NCI-H2081 treated with DMSO at 0.1 percent for 48 hours (cell line): ENCODE measurements at regions not wholly inside any gene's neighbourhood (a gene's known extent, or its start where the extent isn't known, plus 50 kb on each side); places are given as distances from the start of the nearest gene placed in this dataset.
"Not testable (repeated sequence)": the region's sequence is repeated elsewhere in the genome, so short reads cannot be mapped to it uniquely, and the experiment has no call there.

ENCODE experiments used
- DNase-seq: peaks from one replicate; lab custom pipeline; 2025; lab: John Stamatoyannopoulos, UW

DNA sequence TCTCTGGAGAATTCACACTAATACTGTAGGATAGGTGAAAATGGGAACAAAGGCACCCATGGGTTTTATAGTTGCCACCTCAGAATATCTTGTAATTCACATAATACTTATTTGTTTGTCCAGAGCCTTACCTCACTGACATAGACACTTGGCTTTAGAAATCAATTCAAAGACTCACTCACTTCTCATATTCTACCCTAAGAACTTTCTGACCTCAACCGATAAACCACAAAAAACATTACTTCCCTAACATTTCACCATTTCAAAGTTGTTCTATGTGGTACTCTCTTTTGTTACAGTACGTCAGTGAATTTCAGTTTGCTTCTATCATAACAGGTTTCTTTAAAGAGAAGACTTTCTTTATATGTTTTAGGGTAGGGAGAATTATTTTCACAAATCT, 359.3 kb downstream of the IGSF11 start:
- no peak for DNase-seq

DNA sequence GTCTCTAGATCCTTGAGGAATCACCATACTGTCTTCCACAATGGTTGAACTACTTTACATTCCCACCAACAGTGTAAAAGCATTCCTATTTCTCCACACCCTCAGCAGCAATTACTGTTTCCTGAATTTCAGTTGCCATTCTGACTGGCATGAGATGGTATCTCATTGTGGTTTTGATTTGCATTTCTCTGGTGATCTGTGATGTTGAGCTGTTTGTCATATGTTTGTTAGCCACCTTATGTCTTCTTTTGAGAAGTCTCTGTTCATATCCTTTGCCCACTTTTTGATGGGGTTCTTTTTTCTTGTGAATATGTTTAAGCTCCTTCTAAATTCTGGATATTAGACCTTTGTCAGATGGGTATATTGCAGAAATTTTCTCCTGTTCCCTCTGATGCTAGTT, 356.0 kb downstream of the IGSF11 start:
- not testable (repeated sequence) for DNase-seq

DNA sequence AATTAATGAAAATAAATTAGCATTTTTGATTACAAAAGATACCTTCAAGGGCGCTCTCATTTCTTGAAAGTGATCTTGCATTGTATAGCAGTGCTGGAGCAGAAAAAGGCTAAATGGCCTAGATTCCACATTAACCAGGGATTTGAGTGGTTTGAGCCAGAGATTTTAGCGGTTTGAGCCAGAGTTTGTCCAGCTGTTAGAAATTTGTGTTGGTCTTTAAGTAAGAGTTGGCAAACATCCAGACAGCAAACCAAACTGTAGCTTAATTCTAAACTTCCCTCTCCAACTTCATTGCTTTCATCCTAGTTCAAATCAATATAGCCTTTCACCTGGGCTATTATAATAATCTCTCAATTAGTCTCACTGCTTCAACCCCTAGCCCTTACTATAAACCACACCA, 351.7 kb downstream of the IGSF11 start:
- DNase-seq = no peak

- DNase-seq = no peak
These were observed 351.0 kb downstream of the IGSF11 start for GRCh38 chr3:118683636-118684035.

- DNase-seq = no peak
These were observed 346.2 kb downstream of the IGSF11 start for GRCh38 chr3:118688396-118688884.

DNA sequence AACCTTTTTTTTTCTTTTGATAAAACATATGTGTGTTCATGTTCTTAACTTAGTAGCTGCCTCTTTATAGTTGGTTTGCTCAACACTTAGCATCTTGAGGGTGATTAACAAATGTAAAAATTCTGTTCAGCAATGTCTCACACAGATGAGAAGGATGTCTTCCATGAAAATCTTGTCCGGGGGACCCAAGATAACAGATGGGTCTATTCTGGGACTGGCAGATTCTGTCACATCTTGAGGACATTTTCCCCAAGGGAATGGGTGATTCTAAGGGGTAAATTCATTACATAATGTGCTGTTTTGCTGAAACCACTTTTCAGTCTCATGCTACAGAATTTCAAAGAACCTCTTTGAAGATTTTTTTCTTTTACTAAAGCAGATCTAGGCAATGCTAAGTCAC, 342.2 kb downstream of the IGSF11 start:
- DNase-seq = no peak

- no peak for DNase-seq
These were observed 329.0 kb downstream of the IGSF11 start for GRCh38 chr3:118705487-118706219.

DNA sequence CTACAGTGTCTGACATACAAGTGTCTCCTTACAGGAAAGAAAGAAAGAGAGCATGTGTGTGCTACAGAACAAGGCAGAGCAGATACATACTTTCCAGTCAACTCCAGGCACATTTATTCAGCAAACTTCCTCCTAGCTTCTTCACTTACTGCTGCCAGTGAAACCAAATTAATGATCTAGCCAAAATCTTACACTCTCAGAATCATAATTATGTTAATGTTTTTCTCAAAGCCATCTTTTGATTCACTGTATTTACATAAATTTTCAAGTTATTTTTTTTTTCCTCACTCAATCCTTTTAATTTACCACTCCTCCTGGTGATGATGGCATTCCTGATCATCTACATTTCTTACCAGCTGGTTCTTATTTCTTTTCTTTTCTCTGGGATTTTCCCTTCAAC, 326.7 kb downstream of the IGSF11 start:
- DNase-seq = no peak

DNA sequence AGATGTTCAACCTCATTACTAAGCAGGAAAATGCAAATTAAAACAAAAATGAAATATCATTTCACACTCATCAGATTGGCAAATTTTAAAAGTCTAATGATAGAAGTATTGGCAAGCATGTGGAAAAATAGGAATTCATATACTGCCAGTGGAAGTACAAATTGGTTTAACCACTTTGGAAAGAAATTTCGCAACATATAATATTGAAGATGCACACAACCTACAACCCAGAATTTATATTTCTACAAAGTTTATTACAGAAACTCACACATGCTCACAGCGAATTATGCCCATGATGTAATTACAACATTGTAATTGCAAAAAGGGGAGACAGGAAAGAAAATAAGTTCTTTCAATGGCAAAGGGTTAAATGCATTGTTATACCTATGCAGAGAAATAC, 324.1 kb downstream of the IGSF11 start:
- no peak for DNase-seq

GRCh38 chr3:118713502-118714207, 321.0 kb downstream of the IGSF11 start:
- no peak for DNase-seq

- no peak for DNase-seq
These were observed 319.8 kb downstream of the IGSF11 start for GRCh38 chr3:118714800-118715199.

DNA sequence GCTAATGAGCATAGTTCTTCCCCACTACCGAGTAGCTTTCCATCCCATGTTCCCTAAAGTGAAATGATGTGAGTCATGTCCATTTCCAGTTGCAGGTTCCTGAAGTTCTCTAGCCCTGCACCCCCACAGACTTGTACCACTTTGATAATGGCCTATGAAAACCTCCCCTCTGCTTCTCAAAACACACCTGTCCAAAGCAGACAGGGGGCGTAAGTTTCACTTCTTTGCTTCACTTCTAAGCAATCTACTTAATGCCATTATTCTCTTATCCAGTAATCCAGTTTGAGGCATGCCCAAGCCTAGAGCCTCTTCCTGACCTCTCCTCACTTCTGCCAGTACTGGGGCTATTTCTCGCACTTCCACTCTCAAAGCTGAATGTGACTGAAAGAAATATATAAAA, 305.1 kb downstream of the IGSF11 start:
- DNase-seq = no peak

DNA sequence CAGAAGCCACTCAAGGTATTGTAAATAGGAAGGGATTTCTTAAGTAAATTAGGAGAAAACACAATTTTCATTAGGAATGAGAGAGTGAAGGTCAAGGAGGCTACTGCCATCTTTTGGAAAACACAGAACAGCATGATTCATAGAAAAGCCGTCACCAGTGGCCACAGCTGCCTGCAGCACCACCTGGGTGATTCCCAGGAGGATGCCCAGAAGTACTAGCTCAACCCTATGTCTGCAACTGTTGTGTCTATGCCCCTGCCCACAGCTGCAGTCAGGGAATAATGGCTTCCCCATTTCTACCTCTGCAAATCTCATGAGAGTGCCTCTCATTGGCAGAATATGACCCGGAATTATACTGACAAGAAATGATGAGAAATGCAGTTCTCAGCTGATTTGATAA, 300.0 kb downstream of the IGSF11 start:
- DNase-seq = no peak

DNA sequence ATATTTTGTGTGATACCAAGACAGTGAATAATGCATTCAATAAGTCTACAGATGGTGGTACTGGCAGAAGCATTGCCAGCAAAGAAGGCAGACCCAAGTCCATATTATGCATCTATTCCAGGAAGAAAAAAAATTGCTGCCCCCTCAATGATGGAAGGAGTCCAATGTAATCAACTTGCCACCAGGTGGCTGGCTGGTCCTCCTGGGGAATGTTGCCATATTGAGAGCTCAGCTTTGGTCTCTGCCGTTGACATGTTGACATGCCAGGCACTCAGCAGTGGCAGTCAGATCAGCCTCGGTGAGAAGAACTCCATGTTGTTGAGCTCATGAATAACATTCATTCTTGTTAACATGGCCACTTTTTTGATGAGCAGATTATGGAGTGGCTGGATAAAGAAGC, 298.5 kb downstream of the IGSF11 start:
- no peak for DNase-seq

- no peak for DNase-seq
These were observed 293.8 kb downstream of the IGSF11 start for GRCh38 chr3:118740722-118741290.

GRCh38 chr3:118742760-118743159, 291.9 kb downstream of the IGSF11 start:
- no peak for DNase-seq

DNA sequence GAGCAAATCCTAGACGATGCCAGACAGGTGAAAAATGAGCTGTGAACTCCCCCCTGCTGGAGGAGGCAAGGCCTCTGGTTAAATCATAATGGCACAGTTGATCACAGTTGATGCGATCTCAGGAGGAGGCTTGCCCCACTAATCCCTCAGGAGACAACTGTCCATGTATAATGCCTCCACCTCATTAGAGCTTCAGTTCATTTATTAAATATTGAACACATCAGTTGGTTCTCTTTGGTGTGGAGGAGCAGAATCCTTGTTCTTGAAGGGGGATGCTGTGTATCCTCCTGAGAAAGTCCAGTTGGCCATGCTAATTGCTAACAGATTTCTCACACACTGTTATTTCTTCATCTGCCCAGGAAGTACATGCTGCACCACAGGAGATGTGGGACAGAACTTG, 290.5 kb downstream of the IGSF11 start:
- DNase-seq = no peak

GRCh38 chr3:118754406-118755252, 280.0 kb downstream of the IGSF11 start:
- no peak for DNase-seq

DNA sequence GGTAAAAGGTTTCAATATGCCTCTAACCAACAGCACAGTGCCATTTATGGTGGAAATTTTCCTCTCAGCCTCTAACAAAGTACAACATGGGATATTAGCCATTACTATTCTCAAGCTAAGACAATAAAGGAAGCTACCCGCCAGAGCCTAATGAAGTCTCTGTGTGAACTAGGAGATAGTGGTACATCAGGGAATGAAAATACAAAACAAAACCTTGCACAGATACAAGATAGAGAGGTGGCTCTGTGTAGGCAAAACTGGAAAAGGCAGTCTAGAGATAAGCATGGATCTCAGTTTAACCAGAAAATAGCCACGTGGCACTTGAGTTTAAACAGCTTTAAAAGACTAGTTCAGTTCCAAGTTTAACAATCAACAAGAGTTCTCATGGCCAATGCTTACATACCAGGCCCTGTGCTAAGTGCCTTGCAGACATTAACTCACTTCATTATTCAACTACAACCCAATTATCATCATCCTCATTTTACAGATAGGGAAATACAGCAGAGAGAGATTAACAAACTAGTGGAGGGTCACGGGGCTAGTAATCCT, 279.3 kb downstream of the IGSF11 start:
- DNase-seq = no peak

- DNase-seq = no peak
These were observed 273.9 kb downstream of the IGSF11 start for GRCh38 chr3:118760585-118761290.

DNA sequence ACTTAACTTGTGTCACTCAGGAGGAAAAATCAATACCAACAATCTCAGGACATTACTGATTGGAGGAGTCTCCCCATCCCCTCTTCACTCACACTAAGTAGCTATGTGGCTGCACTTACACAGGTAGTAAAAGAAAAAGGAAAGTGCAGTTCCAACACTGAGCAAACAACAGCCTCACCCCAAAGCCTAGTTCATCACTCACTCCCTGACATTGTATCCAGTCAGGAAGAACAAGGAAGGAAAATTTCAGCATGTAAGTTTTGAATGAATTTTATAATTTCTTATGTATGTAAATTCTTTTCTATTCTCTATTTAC, 273.4 kb downstream of the IGSF11 start:
- no peak for DNase-seq
